ENCODE measurements at regions not wholly inside any gene's neighbourhood (a gene's known extent, or its start where the extent isn't known, plus 50 kb on each side); places are given as distances from the start of the nearest gene placed in this dataset.

GRCh38 chr7:130937016-130937415 is 203.0 kb upstream of the KLF14 start:
- TF ChIP-seq TAF1 (IDR thresholded peaks at IDR 0.05; ENCODE audit: low read depth, low read length) (no peak), POLR2A (IDR thresholded peaks at IDR 0.05; ENCODE audit: low read depth, low read length) (no peak; the same call in none of the 2 replicates), SPI1 (IDR thresholded peaks at IDR 0.05; ENCODE audit: low read depth, low read length) (no peak)
